GM23248 (cell line): ENCODE measurements at regions not wholly inside any gene's neighbourhood (a gene's known extent, or its start where the extent isn't known, plus 50 kb on each side); places are given as distances from the start of the nearest gene placed in this dataset.
A peak's percentile ranks its signal among the peaks of the same experiment; 100 is the strongest.

Experiments
- DNase-seq: peaks from one replicate; pipeline ENCODE4 v3.0.0-alpha.2; 2015
- H2AFZ ChIP-seq: fragments of 200-600 bp; sonication (generic); 2 replicates; pipeline ENCODE4 v1.6.1; 2016; ENCODE audit warnings: antibody characterized with exemption
- H3F3A ChIP-seq: fragments of 200-600 bp; sonication (generic); 2 replicates; pipeline ENCODE4 v1.6.1; 2016; ENCODE audit warnings: mild to moderate bottlenecking, antibody characterized with exemption, mixed run types; ENCODE audit not compliant: insufficient read depth
- H3K27ac ChIP-seq: fragments of 200-600 bp; sonication (generic); 2 replicates; pipeline ENCODE4 v1.5.1; 2016; ENCODE audit warnings: mild to moderate bottlenecking
- H3K27me3 ChIP-seq: fragments of 200-600 bp; sonication (generic); replicated peaks from 2 replicates; pipeline ENCODE4 v1.6.1; 2016; ENCODE audit warnings: mild to moderate bottlenecking; ENCODE audit not compliant: insufficient read depth
- H3K36me3 ChIP-seq: fragments of 200-600 bp; sonication (generic); 2 replicates; pipeline ENCODE4 v1.6.1; 2016; ENCODE audit warnings: low read depth, mild to moderate bottlenecking
- H3K4me1 ChIP-seq: fragments of 200-600 bp; sonication (generic); 2 replicates; pipeline ENCODE4 v1.6.1; 2016; ENCODE audit warnings: mild to moderate bottlenecking; ENCODE audit not compliant: insufficient read depth
- H3K4me2 ChIP-seq: fragments of 200-600 bp; sonication (generic); one replicate; pipeline ENCODE4 v1.6.1; 2016; ENCODE audit warnings: mild to moderate bottlenecking; ENCODE audit not compliant: unreplicated experiment
- H3K4me3 ChIP-seq: fragments of 200-600 bp; sonication (generic); 2 replicates; pipeline ENCODE4 v1.5.1; 2016; ENCODE audit warnings: mild to moderate bottlenecking
- H3K79me2 ChIP-seq: fragments of 200-600 bp; sonication (generic); 2 replicates; pipeline ENCODE4 v1.6.1; 2016; ENCODE audit warnings: mild to moderate bottlenecking; ENCODE audit not compliant: insufficient read depth
- H3K9ac ChIP-seq: fragments of 200-600 bp; sonication (generic); 2 replicates; pipeline ENCODE4 v1.6.1; 2016; ENCODE audit warnings: mild to moderate bottlenecking
- H3K9me2 ChIP-seq: fragments of 200-600 bp; sonication (generic); 2 replicates; pipeline ENCODE4 v1.6.1; 2016; ENCODE audit warnings: mixed run types, mild to moderate bottlenecking, moderate library complexity; ENCODE audit not compliant: insufficient read depth
- H3K9me3 ChIP-seq: fragments of 200-600 bp; sonication (generic); one replicate; pipeline ENCODE4 v1.6.1; 2017; ENCODE audit warnings: low read depth
- H4K20me1 ChIP-seq: fragments of 200-600 bp; sonication (generic); 2 replicates; pipeline ENCODE4 v1.6.0; 2016; ENCODE audit not compliant: insufficient read depth
- EZH2 ChIP-seq: fragments of 200-600 bp; sonication (generic); IDR thresholded peaks from 2 replicates; pipeline ENCODE4 v1.6.1; 2018; ENCODE audit warnings: antibody characterized with exemption, mild to moderate bottlenecking; ENCODE audit not compliant: insufficient read depth, poor library complexity, severe bottlenecking
- EZH2phosphoT487 ChIP-seq: fragments of 200-600 bp; sonication (generic); IDR thresholded peaks from 2 replicates; pipeline ENCODE4 v1.6.1; 2018; ENCODE audit warnings: antibody characterized with exemption, moderate library complexity, mild to moderate bottlenecking, low read depth; ENCODE audit not compliant: insufficient read depth
- WGBS, 2 experiments: methylation state at CpG; one replicate each; pipeline ENCODE4 v1.1.6; 2015 to 2017; ENCODE audit warnings: low lambda C conversion rate in 2 of 2, low coverage in 1 of 2; ENCODE audit errors: missing lambda C conversion rate in 2 of 2; 5-methylcytosine and 5-hydroxymethylcytosine counted together
- in situ Hi-C: fragments of 300-500 bp; cut with MboI; formaldehyde crosslinking; loops from 2 replicates; pipeline ENCODE4 v1.15.0; 2020

GRCh38 chr18:63043516-63043915 lies 276.1 kb downstream of the BCL2 start:
- no peaks in the 10 kb centered on the region for H3K4me1 ChIP-seq
- H3K79me2 ChIP-seq, result no peaks in the 10 kb centered on the region
- H3K36me3 ChIP-seq, result no peaks in the 10 kb centered on the region
- no peak for TF ChIP-seq EZH2phosphoT487
- TF ChIP-seq EZH2, result no peak
- in situ Hi-C loops, result no loop called here
- no peaks in the 10 kb centered on the region for H3K9me3 ChIP-seq
- no peak overlapping the region for H3K27ac ChIP-seq
- no peaks in the 10 kb centered on the region for H3F3A ChIP-seq
- no peak overlapping the region for H3K9ac ChIP-seq
- H3K4me3 ChIP-seq, result no peak overlapping the region
- peak; percentile 51 for DNase-seq
- H3K4me2 ChIP-seq, result no peak overlapping the region
- H2AFZ ChIP-seq, result peak overlapping the region; percentile 49; the same call in 1 of the 2 replicates
- no peaks in the 10 kb centered on the region for H4K20me1 ChIP-seq
- peaks cover 29% of the 10 kb centered on the region for H3K27me3 ChIP-seq
- H3K9me2 ChIP-seq, result no peaks in the 10 kb centered on the region
- WGBS, 2 experiments, result 27% methylated on average over 5 of the region's 5 CpGs

DNA sequence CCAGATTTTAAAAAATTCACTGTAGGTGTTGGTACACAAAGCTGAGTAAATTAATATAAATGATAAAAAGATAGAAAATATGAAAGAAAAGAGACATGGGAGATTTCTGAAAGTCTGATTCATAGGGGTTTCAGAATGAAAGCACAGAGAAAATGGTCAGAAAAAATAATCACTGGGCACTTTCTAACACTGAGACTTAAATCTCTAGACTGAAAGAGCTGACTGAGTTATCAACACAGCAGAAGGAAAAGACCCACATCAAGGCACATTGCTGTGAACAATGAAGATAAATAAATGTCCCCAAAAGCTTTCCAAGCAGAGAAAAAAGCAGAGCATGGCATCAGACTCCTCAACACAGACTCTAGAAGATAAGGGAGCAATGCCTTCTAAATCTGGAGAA lies 277.2 kb downstream of the BCL2 start:
- Histone ChIP-seq H3K27ac (no peak overlapping the region), H3K36me3 (no peaks in the 10 kb centered on the region), H4K20me1 (no peaks in the 10 kb centered on the region), H2AFZ (no peak overlapping the region), H3K79me2 (no peaks in the 10 kb centered on the region), H3K4me1 (no peaks in the 10 kb centered on the region), H3K9ac (no peak overlapping the region), H3K4me3 (no peak overlapping the region), H3F3A (no peaks in the 10 kb centered on the region), H3K4me2 (no peak overlapping the region), H3K27me3 (peaks cover 29% of the 10 kb centered on the region), H3K9me2 (no peaks in the 10 kb centered on the region), H3K9me3 (no peaks in the 10 kb centered on the region)
- TF ChIP-seq EZH2phosphoT487 (no peak), EZH2 (no peak)
- DNase-seq, result no peak
- in situ Hi-C loops, result no loop called here

GRCh38 chr18:63040788-63041410 lies 278.7 kb downstream of the BCL2 start:
- no peak overlapping the region for H3K9ac ChIP-seq
- H3F3A ChIP-seq, result no peaks in the 10 kb centered on the region
- peaks cover 30% of the 10 kb centered on the region for H3K27me3 ChIP-seq
- H4K20me1 ChIP-seq, result no peaks in the 10 kb centered on the region
- no peaks in the 10 kb centered on the region for H3K79me2 ChIP-seq
- H3K4me2 ChIP-seq, result no peak overlapping the region
- H3K27ac ChIP-seq, result no peak overlapping the region
- no peaks in the 10 kb centered on the region for H3K4me1 ChIP-seq
- no peak overlapping the region for H3K4me3 ChIP-seq
- no peak for TF ChIP-seq EZH2phosphoT487
- no peak for TF ChIP-seq EZH2
- no peak overlapping the region for H2AFZ ChIP-seq
- WGBS, 2 experiments, result 61 to 67% methylated on average over 4 of the region's 4 CpGs
- in situ Hi-C loops, result no loop called here
- H3K36me3 ChIP-seq, result no peaks in the 10 kb centered on the region
- H3K9me2 ChIP-seq, result no peaks in the 10 kb centered on the region
- H3K9me3 ChIP-seq, result no peaks in the 10 kb centered on the region
- DNase-seq, result no peak

- H3K9me3 ChIP-seq, result no peaks in the 10 kb centered on the region
- no peak overlapping the region for H2AFZ ChIP-seq
- no peaks in the 10 kb centered on the region for H4K20me1 ChIP-seq
- H3F3A ChIP-seq, result no peaks in the 10 kb centered on the region
- no peak overlapping the region for H3K9ac ChIP-seq
- TF ChIP-seq EZH2 (no peak), EZH2phosphoT487 (no peak)
- DNase-seq, result no peak
- no peak overlapping the region for H3K4me3 ChIP-seq
- peaks cover 27% of the 10 kb centered on the region for H3K27me3 ChIP-seq
- WGBS, 2 experiments, result 61 to 72% methylated on average over 2 of the region's 2 CpGs
- no peaks in the 10 kb centered on the region for H3K79me2 ChIP-seq
- no peaks in the 10 kb centered on the region for H3K9me2 ChIP-seq
- in situ Hi-C loops, result no loop called here
- H3K4me2 ChIP-seq, result no peak overlapping the region
- H3K4me1 ChIP-seq, result no peaks in the 10 kb centered on the region
- no peaks in the 10 kb centered on the region for H3K36me3 ChIP-seq
- no peak overlapping the region for H3K27ac ChIP-seq
These were observed 282.1 kb downstream of the BCL2 start for GRCh38 chr18:63037491-63037890.

DNA sequence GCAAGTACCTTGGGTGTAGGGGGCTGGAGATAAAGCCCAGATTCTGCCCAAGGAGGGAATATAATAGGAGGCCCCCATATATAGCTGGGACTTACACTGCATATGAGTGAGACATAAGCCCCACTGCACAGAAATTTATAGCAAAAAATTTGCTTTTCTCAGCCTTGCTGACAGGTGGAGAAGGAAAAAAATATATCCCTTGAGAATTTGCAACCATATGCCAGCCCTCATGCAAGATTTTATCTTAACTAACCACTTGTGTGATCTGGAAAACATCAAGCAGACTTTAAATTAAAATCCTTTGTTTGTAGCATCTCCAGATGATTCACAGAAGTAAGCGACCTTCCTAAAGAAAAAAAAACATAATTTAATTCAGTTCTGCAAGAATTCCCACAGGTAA lies 288.2 kb downstream of the BCL2 start:
- Histone ChIP-seq H3K36me3 (no peaks in the 10 kb centered on the region), H3K27ac (no peak overlapping the region), H3K4me3 (no peak overlapping the region), H3K79me2 (no peaks in the 10 kb centered on the region), H3K4me1 (no peaks in the 10 kb centered on the region), H4K20me1 (no peaks in the 10 kb centered on the region), H3K9me3 (no peaks in the 10 kb centered on the region), H2AFZ (no peak overlapping the region), H3F3A (no peaks in the 10 kb centered on the region), H3K9me2 (no peaks in the 10 kb centered on the region), H3K9ac (no peak overlapping the region), H3K27me3 (peaks cover 15% of the 10 kb centered on the region; the same call in 1 of the 2 replicates), H3K4me2 (no peak overlapping the region)
- 3% methylated on average over 1 of the region's 1 CpG for WGBS, 2 experiments
- no peak for DNase-seq
- in situ Hi-C loops, result no loop called here
- TF ChIP-seq EZH2 (no peak), EZH2phosphoT487 (no peak)
